Dendritic cell treated with granulocyte-macrophage colony-stimulating factor and Interleukin-4, amounts not matched to agents 40 ng/mL and 50 ng/mL, for 4 days (primary cell): ENCODE measurements at regions not wholly inside any gene's neighbourhood (a gene's known extent, or its start where the extent isn't known, plus 50 kb on each side); places are given as distances from the start of the nearest gene placed in this dataset.

Experiments
- H3K27ac Mint-ChIP-seq: one replicate; pipeline ENCODE4 v1.8.0; 2022; ENCODE audit warnings: mild to moderate bottlenecking, mixed read lengths
- H3K27me3 Mint-ChIP-seq: one replicate; pipeline ENCODE4 v1.8.0; 2022; ENCODE audit warnings: mild to moderate bottlenecking, mixed read lengths
- H3K36me3 Mint-ChIP-seq: one replicate; pipeline ENCODE4 v1.8.0; 2022; ENCODE audit warnings: low read depth, mixed read lengths
- H3K4me1 Mint-ChIP-seq: one replicate; pipeline ENCODE4 v1.8.0; 2022; ENCODE audit warnings: low read depth, mixed read lengths
- H3K4me3 Mint-ChIP-seq: one replicate; pipeline ENCODE4 v1.8.0; 2022; ENCODE audit warnings: mild to moderate bottlenecking, moderate library complexity, mixed read lengths
- H3K9me3 Mint-ChIP-seq: one replicate; pipeline ENCODE4 v1.8.0; 2022; ENCODE audit warnings: mixed read lengths
- intact Hi-C: fragments of 100-400 bp; cut with micrococcal nuclease; formaldehyde crosslinking; loops from one replicate; pipeline ENCODE4 v1.15.0; 2022

GRCh38 chr4:170272959-170273358 lies 183.2 kb upstream of the AADAT start:
- intact Hi-C loops: no loop called here
- Mint-ChIP-seq H3K4me3 (no peak overlapping the region), H3K9me3 (peaks cover 4% of the 10 kb centered on the region), H3K36me3 (no peaks in the 10 kb centered on the region), H3K4me1 (no peaks in the 10 kb centered on the region), H3K27ac (no peak overlapping the region), H3K27me3 (no peaks in the 10 kb centered on the region)

- Mint-ChIP-seq H3K27ac (no peak overlapping the region), H3K4me3 (no peak overlapping the region), H3K4me1 (no peaks in the 10 kb centered on the region), H3K36me3 (no peaks in the 10 kb centered on the region), H3K27me3 (no peaks in the 10 kb centered on the region), H3K9me3 (peaks cover 5% of the 10 kb centered on the region)
- intact Hi-C loops: no loop called here
Measured at GRCh38 chr4:170271723-170272122, 182.0 kb upstream of the AADAT start.

- no peak overlapping the region for H3K27ac Mint-ChIP-seq
- H3K4me1 Mint-ChIP-seq: no peaks in the 10 kb centered on the region
- peaks cover 5% of the 10 kb centered on the region for H3K9me3 Mint-ChIP-seq
- no peaks in the 10 kb centered on the region for H3K27me3 Mint-ChIP-seq
- no peak overlapping the region for H3K4me3 Mint-ChIP-seq
- intact Hi-C loops: no loop called here
- H3K36me3 Mint-ChIP-seq: no peaks in the 10 kb centered on the region
Measured at GRCh38 chr4:170270628-170271027, 180.9 kb upstream of the AADAT start.

- intact Hi-C loops: no loop called here
- no peak overlapping the region for H3K4me3 Mint-ChIP-seq
Measured at GRCh38 chr4:170269950-170270349, 180.2 kb upstream of the AADAT start.

DNA sequence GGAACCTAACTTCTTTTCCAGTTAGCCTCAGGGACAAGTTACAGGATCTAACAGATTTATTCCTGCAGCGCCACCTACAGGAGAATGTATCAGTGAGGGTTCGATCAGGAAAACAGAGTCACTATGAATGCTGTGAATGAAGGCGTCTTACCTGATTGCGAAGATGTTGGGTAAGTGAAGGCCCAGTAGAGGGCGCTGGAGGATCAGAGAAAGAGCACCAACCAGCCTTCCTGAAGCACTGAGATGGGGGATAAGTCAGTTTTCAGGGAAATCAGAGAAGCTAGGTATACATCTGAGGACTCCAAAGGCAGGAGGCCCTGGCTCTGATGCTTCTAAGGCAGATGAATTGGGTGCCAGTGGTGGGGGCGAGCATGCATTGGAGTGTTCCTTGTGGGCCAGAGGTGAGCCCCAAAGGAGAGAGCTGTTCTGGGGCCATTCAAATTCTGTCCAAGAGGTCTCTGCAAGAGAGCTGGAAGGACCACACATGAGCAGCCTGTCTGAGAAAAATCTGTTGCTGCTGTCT lies 169.9 kb upstream of the AADAT start:
- H3K27me3 Mint-ChIP-seq: no peaks in the 10 kb centered on the region
- H3K4me1 Mint-ChIP-seq: no peaks in the 10 kb centered on the region
- intact Hi-C loops: no loop called here
- H3K9me3 Mint-ChIP-seq: no peaks in the 10 kb centered on the region
- H3K27ac Mint-ChIP-seq: no peak overlapping the region
- H3K4me3 Mint-ChIP-seq: no peak overlapping the region
- H3K36me3 Mint-ChIP-seq: no peaks in the 10 kb centered on the region

More at GRCh38 chr4:170269950-170270349, 180.2 kb upstream of the AADAT start:
- peaks cover 5% of the 10 kb centered on the region for H3K9me3 Mint-ChIP-seq
- H3K36me3 Mint-ChIP-seq: no peaks in the 10 kb centered on the region
- H3K27me3 Mint-ChIP-seq: no peaks in the 10 kb centered on the region
- H3K27ac Mint-ChIP-seq: no peak overlapping the region
- no peaks in the 10 kb centered on the region for H3K4me1 Mint-ChIP-seq

GRCh38 chr4:170256807-170257206 lies 167.1 kb upstream of the AADAT start:
- Mint-ChIP-seq H3K27me3 (no peaks in the 10 kb centered on the region), H3K27ac (no peak overlapping the region), H3K4me3 (no peak overlapping the region), H3K9me3 (no peaks in the 10 kb centered on the region), H3K4me1 (no peaks in the 10 kb centered on the region), H3K36me3 (no peaks in the 10 kb centered on the region)
- intact Hi-C loops: no loop called here

DNA sequence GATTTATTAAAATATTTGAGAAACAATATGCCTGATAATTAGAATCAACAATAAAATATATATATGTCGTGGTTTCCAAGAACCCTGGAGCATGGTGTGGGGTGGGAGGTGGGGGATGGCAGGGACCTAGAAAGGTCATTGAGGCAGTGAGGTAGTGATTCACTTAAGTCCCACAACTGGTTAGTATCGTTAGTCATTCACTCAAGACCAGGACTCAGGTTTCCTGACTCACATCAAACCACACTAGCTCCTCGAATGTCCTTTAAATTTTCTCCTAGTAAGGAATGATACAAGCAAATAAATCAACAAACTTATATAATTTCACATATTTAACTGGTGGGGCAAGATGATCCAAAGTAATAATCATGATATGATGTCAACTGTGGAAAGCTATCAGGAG lies 158.8 kb upstream of the AADAT start:
- Mint-ChIP-seq H3K9me3 (no peaks in the 10 kb centered on the region), H3K4me1 (no peaks in the 10 kb centered on the region), H3K4me3 (no peak overlapping the region), H3K27me3 (no peaks in the 10 kb centered on the region), H3K36me3 (no peaks in the 10 kb centered on the region), H3K27ac (no peak overlapping the region)
- intact Hi-C loops: no loop called here

- no peak overlapping the region for H3K4me3 Mint-ChIP-seq
- H3K27ac Mint-ChIP-seq: no peak overlapping the region
- H3K4me1 Mint-ChIP-seq: no peaks in the 10 kb centered on the region
- no peaks in the 10 kb centered on the region for H3K36me3 Mint-ChIP-seq
- no peaks in the 10 kb centered on the region for H3K27me3 Mint-ChIP-seq
- intact Hi-C loops: no loop called here
- no peaks in the 10 kb centered on the region for H3K9me3 Mint-ChIP-seq
Measured at GRCh38 chr4:170248029-170248428, 158.3 kb upstream of the AADAT start.

- no peaks in the 10 kb centered on the region for H3K9me3 Mint-ChIP-seq
- H3K27ac Mint-ChIP-seq: no peak overlapping the region
- H3K36me3 Mint-ChIP-seq: no peaks in the 10 kb centered on the region
- no peak overlapping the region for H3K4me3 Mint-ChIP-seq
- intact Hi-C loops: no loop called here
- no peaks in the 10 kb centered on the region for H3K4me1 Mint-ChIP-seq
- no peaks in the 10 kb centered on the region for H3K27me3 Mint-ChIP-seq
Measured at GRCh38 chr4:170247596-170247995, 157.8 kb upstream of the AADAT start.

GRCh38 chr4:170243662-170244288 lies 154.0 kb upstream of the AADAT start:
- intact Hi-C loops: no loop called here
- no peaks in the 10 kb centered on the region for H3K4me1 Mint-ChIP-seq
- H3K4me3 Mint-ChIP-seq: no peak overlapping the region
- H3K27ac Mint-ChIP-seq: no peak overlapping the region
- no peaks in the 10 kb centered on the region for H3K27me3 Mint-ChIP-seq
- no peaks in the 10 kb centered on the region for H3K9me3 Mint-ChIP-seq
- no peaks in the 10 kb centered on the region for H3K36me3 Mint-ChIP-seq

GRCh38 chr4:170242471-170242870 lies 152.7 kb upstream of the AADAT start:
- Mint-ChIP-seq H3K36me3 (no peaks in the 10 kb centered on the region), H3K9me3 (no peaks in the 10 kb centered on the region), H3K27me3 (no peaks in the 10 kb centered on the region), H3K4me3 (no peak overlapping the region), H3K27ac (no peak overlapping the region), H3K4me1 (no peaks in the 10 kb centered on the region)
- intact Hi-C loops: no loop called here

GRCh38 chr4:170234800-170235199 lies 145.0 kb upstream of the AADAT start:
- Mint-ChIP-seq H3K27ac (no peak overlapping the region), H3K4me3 (no peak overlapping the region), H3K27me3 (no peaks in the 10 kb centered on the region), H3K36me3 (no peaks in the 10 kb centered on the region), H3K4me1 (peaks cover 8% of the 10 kb centered on the region), H3K9me3 (peaks cover 6% of the 10 kb centered on the region)
- intact Hi-C loops: no loop called here

DNA sequence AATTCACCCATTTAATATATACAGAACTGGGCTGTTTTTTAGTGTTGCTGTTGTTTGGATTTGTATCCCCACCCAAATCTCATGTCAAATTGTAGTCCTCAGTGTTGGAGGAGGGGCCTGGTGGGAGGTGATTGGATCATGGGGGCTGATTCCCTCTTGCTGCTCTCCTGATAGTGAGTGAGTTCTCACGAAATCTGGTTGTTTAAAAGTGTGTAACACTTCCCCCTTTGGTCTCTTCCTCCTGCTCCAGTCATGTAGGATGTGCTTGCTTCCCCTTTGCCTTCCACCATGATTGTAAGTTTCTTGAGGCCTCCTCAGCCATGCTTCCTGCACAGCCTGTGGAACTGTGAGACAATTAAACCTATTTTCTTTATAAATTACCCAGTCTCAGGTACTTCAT lies 141.6 kb upstream of the AADAT start:
- Mint-ChIP-seq H3K9me3 (peaks cover 6% of the 10 kb centered on the region), H3K27me3 (no peaks in the 10 kb centered on the region), H3K4me1 (peaks cover 8% of the 10 kb centered on the region), H3K4me3 (no peak overlapping the region), H3K27ac (no peak overlapping the region), H3K36me3 (no peaks in the 10 kb centered on the region)
- intact Hi-C loops: no loop called here

DNA sequence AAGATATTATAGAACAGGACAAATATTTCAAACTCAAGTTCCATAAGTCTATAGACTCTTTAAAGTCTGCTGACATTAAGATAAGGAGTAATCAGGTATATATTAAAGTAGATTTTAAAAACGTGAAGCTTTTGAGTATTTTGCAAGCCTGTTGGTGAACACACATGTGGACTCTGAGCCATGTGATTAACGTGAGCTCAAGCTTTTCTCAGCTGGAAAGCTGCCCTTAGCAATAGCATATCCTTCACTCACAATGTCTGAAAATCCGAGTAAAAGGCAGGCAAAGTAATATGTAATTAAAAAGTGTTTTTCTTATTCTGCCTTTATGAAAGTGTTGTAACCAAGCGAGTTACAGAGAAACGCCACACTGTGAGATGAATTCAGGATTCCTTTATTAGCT lies 140.5 kb upstream of the AADAT start:
- Mint-ChIP-seq H3K9me3 (peaks cover 6% of the 10 kb centered on the region), H3K27me3 (no peaks in the 10 kb centered on the region), H3K36me3 (no peaks in the 10 kb centered on the region), H3K4me3 (no peak overlapping the region), H3K27ac (no peak overlapping the region), H3K4me1 (peaks cover 8% of the 10 kb centered on the region)
- intact Hi-C loops: no loop called here

DNA sequence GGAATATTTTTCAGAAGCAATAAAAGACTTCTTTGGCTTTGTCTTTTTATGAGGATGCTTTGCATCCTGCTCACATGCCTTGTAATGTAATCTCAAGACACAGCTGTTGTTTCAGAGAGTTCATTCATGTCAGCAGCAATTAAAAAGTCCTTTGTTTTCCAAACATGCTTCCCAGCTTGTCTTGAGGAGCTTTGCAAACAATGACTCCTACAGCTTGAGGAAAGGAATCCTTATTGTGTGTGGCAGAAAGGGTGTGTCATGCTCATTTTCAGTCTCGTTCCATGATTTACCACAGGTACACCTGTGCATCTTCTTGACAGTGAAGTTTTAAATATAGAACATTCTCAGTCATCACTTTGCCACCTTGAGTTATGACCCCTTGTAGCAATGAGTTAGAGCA lies 139.2 kb upstream of the AADAT start:
- Mint-ChIP-seq H3K27me3 (no peaks in the 10 kb centered on the region), H3K4me3 (no peak overlapping the region), H3K9me3 (peaks cover 6% of the 10 kb centered on the region), H3K36me3 (no peaks in the 10 kb centered on the region), H3K27ac (no peak overlapping the region), H3K4me1 (peaks cover 8% of the 10 kb centered on the region)
- intact Hi-C loops: no loop called here
